BJ (cell line): ENCODE measurements at regions not wholly inside any gene's neighbourhood (a gene's known extent, or its start where the extent isn't known, plus 50 kb on each side); places are given as distances from the start of the nearest gene placed in this dataset.

Source experiments
- CTCF ChIA-PET: fragments of 350-600 bp; formaldehyde crosslinking; extraction: SDS; loops from one replicate; lab custom pipeline; 2021; ENCODE audit warnings: antibody characterized with exemption, inconsistent platforms; lab: Yijun Ruan, JAX
- POLR2A ChIA-PET: fragments of 300-600 bp; sonication (Branson Sonifier 250); formaldehyde crosslinking; extraction: SDS; loops from one replicate; lab custom pipeline; 2021; ENCODE audit warnings: antibody characterized with exemption; lab: Charles Lee
- DNase-seq: peaks from one replicate; pipeline ENCODE4 v3.0.0-alpha.2; 2011; ENCODE audit warnings: low read depth
- H3K27me3 ChIP-seq: 2 replicates; pipeline ENCODE4 v1.6.0; 2011; ENCODE audit warnings: low read length; ENCODE audit not compliant: control insufficient read depth, insufficient read depth
- H3K36me3 ChIP-seq: 2 replicates; pipeline ENCODE4 v1.5.1; 2011; ENCODE audit warnings: low read length; ENCODE audit not compliant: control insufficient read depth, insufficient read depth
- H3K4me3 ChIP-seq: 2 replicates; pipeline ENCODE4 v1.5.1; 2011; ENCODE audit warnings: low read depth, mild to moderate bottlenecking, control low read depth, low read length
- TF ChIP-seq, protein P1 (sequence below): IDR thresholded peaks from 2 replicates; pipeline ENCODE4 v1.5.1; 2011; ENCODE audit warnings: low read depth, mild to moderate bottlenecking, control low read depth, inconsistent platforms, low read length, moderate library complexity; ENCODE audit not compliant: insufficient read depth

DNA sequence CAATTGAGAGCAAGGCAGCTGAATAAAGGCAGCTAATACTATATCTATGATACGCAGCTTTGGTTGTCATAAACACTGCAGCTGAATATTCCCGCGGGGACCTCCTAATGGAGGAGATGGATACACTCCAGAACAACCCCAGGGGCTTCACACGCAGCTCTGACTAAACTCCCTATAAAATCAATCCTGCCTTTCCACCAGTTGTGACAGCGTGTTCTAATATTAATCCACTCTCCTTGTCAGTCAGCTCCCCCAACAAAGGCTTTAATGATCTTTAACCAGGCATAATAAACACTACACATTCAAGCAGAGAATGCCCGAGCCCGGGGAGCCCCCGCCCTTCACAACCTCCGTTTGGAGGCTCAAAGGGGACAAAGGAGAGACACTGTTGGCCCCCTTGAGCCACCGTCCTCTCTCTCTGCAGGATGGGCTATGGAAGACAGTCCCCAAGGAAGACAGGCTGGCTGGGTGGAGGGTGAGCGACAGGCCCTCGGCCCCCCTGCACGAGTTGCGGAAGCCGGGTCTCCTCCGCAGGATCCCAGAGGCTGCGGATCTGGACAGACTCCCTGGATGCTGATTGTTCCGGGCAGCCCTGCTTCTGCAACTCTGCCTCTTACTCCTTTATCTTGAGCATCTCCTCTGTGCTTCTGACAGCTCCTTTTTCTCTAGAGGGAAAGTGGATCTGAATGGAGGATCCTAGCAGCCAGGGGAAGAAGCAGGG lies 565.2 kb downstream of the BUD13 start:
- ChIA-PET POLR2A (no interaction called here), CTCF (interaction anchor here (0.6 to 0.9 kb wide), 2 partner anchors 8 to 16 kb away, joined by 3 to 5 read pairs; no protein-coding TSS in a partner anchor)
- DNase-seq = no peak
- TF ChIP-seq, protein P1, sequence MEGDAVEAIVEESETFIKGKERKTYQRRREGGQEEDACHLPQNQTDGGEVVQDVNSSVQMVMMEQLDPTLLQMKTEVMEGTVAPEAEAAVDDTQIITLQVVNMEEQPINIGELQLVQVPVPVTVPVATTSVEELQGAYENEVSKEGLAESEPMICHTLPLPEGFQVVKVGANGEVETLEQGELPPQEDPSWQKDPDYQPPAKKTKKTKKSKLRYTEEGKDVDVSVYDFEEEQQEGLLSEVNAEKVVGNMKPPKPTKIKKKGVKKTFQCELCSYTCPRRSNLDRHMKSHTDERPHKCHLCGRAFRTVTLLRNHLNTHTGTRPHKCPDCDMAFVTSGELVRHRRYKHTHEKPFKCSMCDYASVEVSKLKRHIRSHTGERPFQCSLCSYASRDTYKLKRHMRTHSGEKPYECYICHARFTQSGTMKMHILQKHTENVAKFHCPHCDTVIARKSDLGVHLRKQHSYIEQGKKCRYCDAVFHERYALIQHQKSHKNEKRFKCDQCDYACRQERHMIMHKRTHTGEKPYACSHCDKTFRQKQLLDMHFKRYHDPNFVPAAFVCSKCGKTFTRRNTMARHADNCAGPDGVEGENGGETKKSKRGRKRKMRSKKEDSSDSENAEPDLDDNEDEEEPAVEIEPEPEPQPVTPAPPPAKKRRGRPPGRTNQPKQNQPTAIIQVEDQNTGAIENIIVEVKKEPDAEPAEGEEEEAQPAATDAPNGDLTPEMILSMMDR = no peak
- H3K27me3 ChIP-seq = no peaks in the 10 kb centered on the region
- no peaks in the 10 kb centered on the region for H3K36me3 ChIP-seq
- no peak overlapping the region for H3K4me3 ChIP-seq

DNA sequence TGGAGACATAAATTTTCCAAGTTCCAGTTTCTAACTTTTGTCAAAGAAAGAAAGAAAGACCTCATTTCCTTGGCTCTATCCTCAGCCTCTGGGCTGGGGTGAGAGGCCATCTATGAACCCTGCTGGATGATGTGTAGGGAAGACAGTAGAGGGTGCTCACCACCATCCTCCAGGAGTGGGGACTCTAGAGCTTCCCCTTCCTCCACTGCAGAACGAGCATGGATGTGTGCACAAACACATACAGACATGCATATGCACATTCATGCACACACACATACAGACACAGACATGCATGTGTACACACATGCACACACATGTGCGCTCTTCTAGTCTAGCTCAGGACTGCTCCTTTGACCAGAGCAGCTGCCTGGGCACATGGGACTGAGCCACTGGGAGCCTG lies 565.8 kb downstream of the BUD13 start:
- DNase-seq = no peak
- no peaks in the 10 kb centered on the region for H3K36me3 ChIP-seq
- H3K27me3 ChIP-seq = no peaks in the 10 kb centered on the region
- TF ChIP-seq, protein P1 = no peak
- CTCF ChIA-PET = interaction anchor here (0.9 kb wide), 1 partner anchor 9 kb away, joined by 5 read pairs; no protein-coding TSS in a partner anchor
- POLR2A ChIA-PET = no interaction called here
- H3K4me3 ChIP-seq = no peak overlapping the region

DNA sequence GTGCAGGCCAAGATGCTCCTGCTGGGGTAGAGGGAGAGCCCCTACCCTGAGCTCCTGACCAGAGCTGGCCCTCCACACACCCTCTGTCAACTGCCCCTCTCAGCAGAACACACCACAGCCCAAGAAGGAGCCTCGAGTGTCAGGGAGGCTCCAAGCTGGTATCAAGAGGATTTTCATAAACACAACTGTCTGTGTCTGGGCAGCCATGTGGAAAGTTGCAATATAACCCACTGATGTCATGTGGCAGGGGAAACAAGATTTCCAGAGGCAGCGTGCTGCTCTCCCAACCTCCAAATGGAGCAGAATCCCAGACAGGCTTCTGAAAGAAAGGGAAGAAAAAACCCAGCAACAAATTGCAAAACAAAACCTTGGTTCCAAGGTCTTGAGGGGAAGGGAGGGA lies 569.9 kb downstream of the BUD13 start:
- POLR2A ChIA-PET = no interaction called here
- H3K36me3 ChIP-seq = no peaks in the 10 kb centered on the region
- H3K27me3 ChIP-seq = no peaks in the 10 kb centered on the region
- CTCF ChIA-PET = interaction anchor here (1.9 kb wide), 1 partner anchor 10 kb away, joined by 6 read pairs; no protein-coding TSS in a partner anchor
- no peak for DNase-seq
- TF ChIP-seq, protein P1 = no peak
- H3K4me3 ChIP-seq = no peak overlapping the region

DNA sequence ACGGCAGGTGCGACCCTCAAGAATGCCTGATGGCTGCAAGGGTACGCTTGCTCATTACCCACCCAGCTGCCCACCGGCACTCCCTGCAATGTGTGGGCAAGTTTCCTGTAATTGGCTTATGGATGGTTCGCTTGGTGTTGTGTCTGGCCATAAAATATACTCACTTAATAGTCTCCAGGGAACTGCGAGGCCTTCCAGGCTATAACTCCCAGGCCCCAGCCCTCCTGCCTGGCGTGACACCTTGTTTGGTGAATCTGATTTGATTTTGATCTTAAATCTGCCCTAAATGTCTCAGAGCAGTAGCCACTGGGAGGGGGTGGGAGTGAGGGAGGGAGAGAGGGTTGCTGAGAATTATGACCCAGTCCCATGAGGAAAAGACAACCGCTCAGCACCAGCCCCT lies 572.2 kb downstream of the BUD13 start:
- Histone ChIP-seq H3K36me3 (no peaks in the 10 kb centered on the region), H3K4me3 (no peak overlapping the region), H3K27me3 (no peaks in the 10 kb centered on the region)
- POLR2A ChIA-PET = no interaction called here
- TF ChIP-seq, protein P1 = no peak
- DNase-seq = no peak
- CTCF ChIA-PET = interaction anchor here (1.5 kb wide), 1 partner anchor 17 kb away, joined by 5 read pairs; no protein-coding TSS in a partner anchor

DNA sequence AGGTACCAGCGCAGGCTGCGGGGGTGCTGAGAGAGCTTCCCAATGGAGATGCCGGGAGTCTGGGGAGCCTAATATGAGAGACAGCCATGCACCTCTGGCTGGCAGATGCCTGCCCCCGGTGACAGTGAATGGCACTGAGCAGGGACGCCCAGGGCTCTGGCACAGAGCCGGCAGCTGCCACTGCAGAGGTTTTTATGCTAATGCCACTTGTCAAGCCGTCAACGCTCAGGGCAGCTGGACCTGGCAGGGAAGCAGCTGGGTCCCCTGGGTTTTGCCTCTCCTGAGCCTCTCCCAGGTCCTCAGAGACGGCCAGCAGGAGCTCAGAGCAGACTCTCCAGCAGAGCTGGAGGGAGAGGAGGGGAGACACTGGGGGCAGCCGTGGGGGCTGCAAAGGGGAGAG lies 573.6 kb downstream of the BUD13 start:
- TF ChIP-seq, protein P1 = no peak
- Histone ChIP-seq H3K4me3 (no peak overlapping the region), H3K36me3 (no peaks in the 10 kb centered on the region), H3K27me3 (no peaks in the 10 kb centered on the region)
- CTCF ChIA-PET = interaction anchor here (1.5 kb wide), 1 partner anchor 18 kb away, joined by 5 read pairs; no protein-coding TSS in a partner anchor
- POLR2A ChIA-PET = no interaction called here
- no peak for DNase-seq
